ENCODE measurements at regions not wholly inside any gene's neighbourhood (a gene's known extent, or its start where the extent isn't known, plus 50 kb on each side); places are given as distances from the start of the nearest gene placed in this dataset.

DNA sequence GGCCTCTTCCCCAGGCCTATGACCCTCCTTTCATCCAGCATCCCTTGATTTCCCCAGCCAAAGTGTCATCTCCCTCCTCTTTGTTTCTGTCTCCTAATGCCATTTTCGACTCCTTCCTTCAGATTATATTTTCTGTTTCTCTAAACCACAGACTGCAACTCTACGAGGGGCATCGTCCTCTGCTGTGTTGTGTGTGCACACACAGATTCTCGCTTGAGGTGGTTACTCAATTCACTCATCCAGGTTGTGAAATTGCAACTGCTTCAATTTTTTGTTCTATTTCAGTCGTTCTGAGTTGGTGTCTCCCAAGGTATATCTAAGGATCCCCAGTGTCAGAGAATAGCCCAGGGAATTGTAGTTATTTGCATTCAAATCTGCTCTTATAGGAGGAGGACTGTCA, 113.5 kb upstream of the NDUFV2 start:
- Histone ChIP-seq H3K4me3 (ENCODE audit: low read length) (no peak overlapping the region), H3K4me1 (ENCODE audit: insufficient read depth, low read length) (no peaks in the 10 kb centered on the region), H3K27me3 (ENCODE audit: low read length) (no peaks in the 10 kb centered on the region), H3K79me2 (ENCODE audit: low read length) (no peaks in the 10 kb centered on the region), H3F3A (ENCODE audit: low read length, unreplicated experiment) (no peaks in the 10 kb centered on the region), H4K20me1 (ENCODE audit: low read length) (no peaks in the 10 kb centered on the region), H3K36me3 (ENCODE audit: low read depth, low read length) (no peaks in the 10 kb centered on the region), H3K9ac (ENCODE audit: low read length) (no peak overlapping the region), H2AFZ (ENCODE audit: low read length) (no peak overlapping the region), H3K9me2 (replicated peaks; ENCODE audit: low read length) (no peaks in the 10 kb centered on the region), H3K27ac (ENCODE audit: low read length) (no peak overlapping the region), H3K4me2 (ENCODE audit: low read length) (no peak overlapping the region), H3K9me3 (ENCODE audit: low read length) (no peaks in the 10 kb centered on the region)
- no peak for TF ChIP-seq CTCF (conservative IDR thresholded peaks at IDR 0.05; ENCODE audit: low read depth, low read length)
- TF ChIP-seq EZH2 (IDR thresholded peaks at IDR 0.05; ENCODE audit: low read length, unreplicated experiment) = no peak
- no peak for TF ChIP-seq EZH2phosphoT487 (IDR thresholded peaks at IDR 0.05; ENCODE audit: borderline replicate concordance, low read length)
- DNase-seq (no peak), ATAC-seq (no peak)
- intact Hi-C loops (cut with micrococcal nuclease) = loop anchor here (5.0 kb wide), 1 partner anchor 158 kb away; no protein-coding TSS in a partner anchor
- POLR2A ChIA-PET (ENCODE audit: unreplicated experiment) = no interaction called here
- CTCF ChIA-PET = interaction anchor here (1.2 kb wide), 1 partner anchor 36 kb away, joined by 3 read pairs; no protein-coding TSS in a partner anchor
- no TSS peak for BruUV-seq (replicated peaks)

DNA sequence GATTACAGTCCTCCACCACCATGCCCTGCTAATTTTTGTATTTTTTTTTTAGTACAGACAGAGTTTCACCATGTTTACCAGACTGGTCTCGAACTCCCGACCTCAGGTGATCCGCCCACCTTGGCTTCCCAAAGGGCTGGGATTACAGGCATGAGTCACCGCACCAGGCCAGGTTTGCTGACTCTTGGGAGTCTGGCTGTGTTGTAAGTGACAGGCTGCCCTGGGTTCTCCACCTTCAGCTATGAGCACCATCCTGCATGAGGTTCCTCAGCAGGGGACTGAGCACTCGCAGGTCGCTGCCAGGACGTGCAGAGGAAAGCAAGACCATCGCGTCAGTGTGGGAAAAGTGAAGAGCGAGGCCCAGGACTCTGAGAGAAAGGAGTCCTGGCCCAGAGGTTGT, 112.6 kb upstream of the NDUFV2 start:
- CTCF ChIA-PET = interaction anchor here (0.7 kb wide), 1 partner anchor 195 kb away, joined by 4 read pairs; no protein-coding TSS in a partner anchor
- ATAC-seq = no peak; the same call in 1 of the 2 replicates

More for the DNA sequence above, 112.6 kb upstream of the NDUFV2 start:
- H3K9ac ChIP-seq (ENCODE audit: low read length) = no peak overlapping the region
- H3K4me2 ChIP-seq (ENCODE audit: low read length) = no peak overlapping the region
- intact Hi-C loops (cut with micrococcal nuclease) = loop anchor here (5.0 kb wide), 1 partner anchor 157 kb away; no protein-coding TSS in a partner anchor
- POLR2A ChIA-PET (ENCODE audit: unreplicated experiment) = no interaction called here
- no peaks in the 10 kb centered on the region for H4K20me1 ChIP-seq (ENCODE audit: low read length)
- TF ChIP-seq EZH2phosphoT487 (IDR thresholded peaks at IDR 0.05; ENCODE audit: borderline replicate concordance, low read length) (no peak), EZH2 (IDR thresholded peaks at IDR 0.05; ENCODE audit: low read length, unreplicated experiment) (no peak), CTCF (conservative IDR thresholded peaks at IDR 0.05; ENCODE audit: low read depth, low read length) (no peak)
- H3K27ac ChIP-seq (ENCODE audit: low read length) = no peak overlapping the region
- no peak overlapping the region for H2AFZ ChIP-seq (ENCODE audit: low read length)
- BruUV-seq (replicated peaks) = no TSS peak
- H3K4me3 ChIP-seq (ENCODE audit: low read length) = no peak overlapping the region
- peaks cover 7% of the 10 kb centered on the region for H3K4me1 ChIP-seq (ENCODE audit: insufficient read depth, low read length)
- H3K9me3 ChIP-seq (ENCODE audit: low read length) = no peaks in the 10 kb centered on the region
- H3K27me3 ChIP-seq (ENCODE audit: low read length) = no peaks in the 10 kb centered on the region
- H3F3A ChIP-seq (ENCODE audit: low read length, unreplicated experiment) = no peaks in the 10 kb centered on the region
- H3K36me3 ChIP-seq (ENCODE audit: low read depth, low read length) = no peaks in the 10 kb centered on the region
- no peaks in the 10 kb centered on the region for H3K9me2 ChIP-seq (replicated peaks; ENCODE audit: low read length)
- no peaks in the 10 kb centered on the region for H3K79me2 ChIP-seq (ENCODE audit: low read length)
- DNase-seq = peak; percentile 21

Measured in PC-3 (cell line).